Loucy (cell line): ENCODE measurements at regions not wholly inside any gene's neighbourhood (a gene's known extent, or its start where the extent isn't known, plus 50 kb on each side); places are given as distances from the start of the nearest gene placed in this dataset.

Source experiments
- H2AFZ ChIP-seq: fragments of 200-600 bp; sonication (generic); 2 replicates; pipeline ENCODE4 v1.6.0; 2016; ENCODE audit warnings: antibody characterized with exemption, mild to moderate bottlenecking, low read length, moderate library complexity
- H3F3A ChIP-seq: fragments of 200-600 bp; 2 replicates; pipeline ENCODE4 v1.6.0; 2016; ENCODE audit warnings: antibody characterized with exemption, low read depth, mild to moderate bottlenecking
- H3K27me3 ChIP-seq: fragments of 200-600 bp; sonication (generic); 2 replicates; pipeline ENCODE4 v1.6.1; 2014; ENCODE audit warnings: low read length, mild to moderate bottlenecking; ENCODE audit not compliant: insufficient read depth, poor library complexity, severe bottlenecking
- H3K36me3 ChIP-seq: fragments of 200-600 bp; sonication (generic); 2 replicates; pipeline ENCODE4 v1.6.1; 2016; ENCODE audit warnings: low read length; ENCODE audit not compliant: insufficient read depth
- H3K4me1 ChIP-seq: fragments of 200-600 bp; sonication (generic); 2 replicates; pipeline ENCODE4 v1.5.1; 2014; ENCODE audit warnings: low read length, mild to moderate bottlenecking; ENCODE audit not compliant: insufficient read depth, poor library complexity, severe bottlenecking
- H3K4me2 ChIP-seq: fragments of 200-600 bp; sonication (generic); 2 replicates; pipeline ENCODE4 v1.6.0; 2014; ENCODE audit warnings: antibody characterized with exemption, low read length, low read depth, mild to moderate bottlenecking; ENCODE audit not compliant: poor library complexity, severe bottlenecking
- H3K4me3 ChIP-seq: fragments of 200-600 bp; sonication (generic); 2 replicates; pipeline ENCODE4 v1.5.1; 2014; ENCODE audit warnings: low read length, mild to moderate bottlenecking, mixed read lengths; ENCODE audit not compliant: poor library complexity, severe bottlenecking
- H3K79me2 ChIP-seq: fragments of 200-600 bp; sonication (generic); 2 replicates; pipeline ENCODE4 v1.6.1; 2014; ENCODE audit warnings: low read length; ENCODE audit not compliant: insufficient read depth
- H3K9ac ChIP-seq: fragments of 200-600 bp; sonication (generic); 2 replicates; pipeline ENCODE4 v1.6.0; 2014; ENCODE audit warnings: mild to moderate bottlenecking, low read depth, low read length, moderate library complexity; ENCODE audit not compliant: poor library complexity, severe bottlenecking
- H3K9me2 ChIP-seq: fragments of 200-600 bp; sonication (generic); replicated peaks from 2 replicates; pipeline ENCODE4 v1.6.1; 2016; ENCODE audit warnings: low read depth, low read length, mixed read lengths
- H3K9me3 ChIP-seq: fragments of 200-600 bp; sonication (generic); 2 replicates; pipeline ENCODE4 v1.6.1; 2014; ENCODE audit warnings: mild to moderate bottlenecking, antibody characterized with exemption, low read length, low read depth; ENCODE audit not compliant: insufficient read depth
- H4K20me1 ChIP-seq: fragments of 200-600 bp; sonication (generic); 2 replicates; pipeline ENCODE4 v1.6.0; 2014; ENCODE audit warnings: antibody characterized with exemption, low read length, mild to moderate bottlenecking; ENCODE audit not compliant: insufficient read depth, poor library complexity, severe bottlenecking
- CTCF ChIP-seq: fragments of 200-600 bp; sonication (generic); conservative IDR thresholded peaks from 2 replicates; pipeline ENCODE4 v1.5.1; 2014; ENCODE audit warnings: mild to moderate bottlenecking, antibody characterized with exemption, low read length
- EZH2phosphoT487 ChIP-seq: fragments of 200-600 bp; IDR thresholded peaks from 2 replicates; pipeline ENCODE4 v1.6.1; 2018; ENCODE audit warnings: antibody characterized with exemption, mild to moderate bottlenecking, moderate library complexity, borderline replicate concordance

GRCh38 chr5:121706686-121707085 is 145.0 kb upstream of the FTMT start:
- no peaks in the 10 kb centered on the region for H3F3A ChIP-seq
- no peaks in the 10 kb centered on the region for H4K20me1 ChIP-seq
- TF ChIP-seq EZH2phosphoT487 = no peak
- no peak for TF ChIP-seq CTCF
- no peak overlapping the region for H3K4me2 ChIP-seq
- H3K79me2 ChIP-seq = no peaks in the 10 kb centered on the region
- H3K9ac ChIP-seq = no peak overlapping the region
- H3K9me2 ChIP-seq = no peaks in the 10 kb centered on the region
- no peaks in the 10 kb centered on the region for H3K36me3 ChIP-seq
- no peaks in the 10 kb centered on the region for H3K9me3 ChIP-seq
- H3K4me1 ChIP-seq = no peaks in the 10 kb centered on the region
- no peak overlapping the region for H3K4me3 ChIP-seq
- no peak overlapping the region for H2AFZ ChIP-seq
- no peaks in the 10 kb centered on the region for H3K27me3 ChIP-seq

- Histone ChIP-seq H3K36me3 (no peaks in the 10 kb centered on the region), H3K4me1 (no peaks in the 10 kb centered on the region), H3K79me2 (no peaks in the 10 kb centered on the region), H3K4me3 (no peak overlapping the region), H3K9me2 (no peaks in the 10 kb centered on the region), H3F3A (no peaks in the 10 kb centered on the region), H3K27me3 (no peaks in the 10 kb centered on the region), H3K9ac (no peak overlapping the region), H2AFZ (no peak overlapping the region), H3K4me2 (no peak overlapping the region), H3K9me3 (no peaks in the 10 kb centered on the region), H4K20me1 (no peaks in the 10 kb centered on the region)
- TF ChIP-seq CTCF (no peak), EZH2phosphoT487 (no peak)
Observed at GRCh38 chr5:121707178-121707577, 144.5 kb upstream of the FTMT start.

DNA sequence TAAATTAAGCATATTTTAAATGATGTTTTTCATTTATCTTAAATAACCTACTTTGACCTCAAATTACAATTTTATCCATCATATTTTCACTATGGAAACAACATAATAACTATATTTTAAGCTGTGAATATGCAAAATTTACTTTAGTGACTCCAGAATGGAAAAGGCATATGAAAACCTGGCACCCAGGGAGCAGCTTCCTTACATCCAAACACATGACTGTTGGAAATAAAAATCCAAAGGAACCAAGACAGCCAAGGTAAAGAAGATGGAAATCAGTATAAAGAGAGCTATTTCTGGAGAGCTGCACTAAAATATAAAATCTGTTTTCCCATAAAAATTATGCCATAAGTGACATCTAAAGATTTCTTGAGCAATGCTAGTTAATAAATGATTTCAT is 140.3 kb upstream of the FTMT start:
- Histone ChIP-seq H2AFZ (no peak overlapping the region), H3K9me3 (no peaks in the 10 kb centered on the region), H3K27me3 (no peaks in the 10 kb centered on the region), H3K4me2 (no peak overlapping the region), H4K20me1 (no peaks in the 10 kb centered on the region), H3F3A (no peaks in the 10 kb centered on the region), H3K9me2 (no peaks in the 10 kb centered on the region), H3K9ac (no peak overlapping the region), H3K4me3 (no peak overlapping the region), H3K36me3 (no peaks in the 10 kb centered on the region), H3K79me2 (no peaks in the 10 kb centered on the region), H3K4me1 (no peaks in the 10 kb centered on the region)
- TF ChIP-seq EZH2phosphoT487 = no peak
- no peak for TF ChIP-seq CTCF
